GM11168 (cell line): ENCODE measurements at regions not wholly inside any gene's neighbourhood (a gene's known extent, or its start where the extent isn't known, plus 50 kb on each side); places are given as distances from the start of the nearest gene placed in this dataset.
"Not testable (repeated sequence)": the region's sequence is repeated elsewhere in the genome, so short reads cannot be mapped to it uniquely, and the experiment has no call there.

Source experiments
- in situ Hi-C: fragments of 300-500 bp; cut with MboI; formaldehyde crosslinking; loops from one replicate; pipeline ENCODE4 v1.12.0; 2022; ENCODE audit warnings: low sequenced_read_pairs; ENCODE audit not compliant: unreplicated experiment

DNA sequence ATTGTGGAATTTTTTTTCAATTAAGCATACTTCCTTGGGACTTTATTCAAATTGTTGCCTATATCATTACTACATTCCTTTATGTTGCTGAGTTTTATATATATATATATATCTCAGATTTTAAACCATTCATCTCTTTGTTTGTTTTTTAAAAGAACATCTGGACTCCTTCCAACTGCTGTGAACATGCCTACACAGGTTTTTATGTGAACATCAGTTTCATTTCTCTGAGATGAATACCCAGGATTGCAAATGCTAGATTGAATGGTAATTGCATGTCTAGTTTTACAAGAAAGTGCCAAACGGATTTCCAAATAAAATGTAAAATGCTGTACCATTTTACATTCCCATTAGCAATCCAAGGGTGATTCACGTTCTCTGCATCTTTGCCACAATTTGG, 1289.3 kb downstream of the HACE1 start:
- in situ Hi-C loops: no loop called here

DNA sequence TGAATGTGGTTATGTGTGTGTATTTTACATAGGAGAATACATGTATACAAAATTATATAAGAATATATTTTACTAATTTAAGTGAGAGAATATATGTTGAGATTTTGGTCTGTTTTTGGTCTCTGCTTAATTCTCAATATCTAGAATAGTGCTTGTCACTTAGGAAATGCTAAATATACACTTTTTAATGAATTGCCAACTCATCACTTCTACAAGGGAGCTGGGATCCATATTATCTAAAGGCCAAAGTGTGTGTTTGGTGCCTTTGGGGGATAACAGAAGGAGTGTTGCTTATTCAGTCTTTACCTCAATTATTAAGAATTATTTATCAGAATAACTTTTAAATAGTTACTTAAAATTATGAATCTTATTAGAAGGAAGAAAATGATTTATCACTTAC, 1304.8 kb downstream of the HACE1 start:
- in situ Hi-C loops: no loop called here

DNA sequence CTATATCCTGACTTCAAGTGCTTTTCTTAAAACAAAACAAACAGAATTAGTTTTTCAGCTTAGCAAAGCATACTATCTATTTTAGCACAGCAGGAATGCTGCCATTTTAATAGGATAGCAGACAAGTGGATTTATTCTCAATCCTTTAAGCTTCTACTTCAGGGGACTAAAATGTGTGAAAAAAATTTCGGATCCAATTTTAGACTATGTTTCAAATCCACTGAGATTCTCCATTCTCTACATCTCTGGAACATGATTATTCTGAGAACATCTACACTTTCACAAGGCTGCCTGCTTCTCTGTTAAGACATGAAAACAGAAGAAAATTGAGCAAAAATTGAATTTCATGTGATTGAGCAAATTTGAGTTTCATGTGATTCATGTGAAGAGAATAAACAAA, 1321.3 kb downstream of the HACE1 start:
- in situ Hi-C loops: no loop called here

DNA sequence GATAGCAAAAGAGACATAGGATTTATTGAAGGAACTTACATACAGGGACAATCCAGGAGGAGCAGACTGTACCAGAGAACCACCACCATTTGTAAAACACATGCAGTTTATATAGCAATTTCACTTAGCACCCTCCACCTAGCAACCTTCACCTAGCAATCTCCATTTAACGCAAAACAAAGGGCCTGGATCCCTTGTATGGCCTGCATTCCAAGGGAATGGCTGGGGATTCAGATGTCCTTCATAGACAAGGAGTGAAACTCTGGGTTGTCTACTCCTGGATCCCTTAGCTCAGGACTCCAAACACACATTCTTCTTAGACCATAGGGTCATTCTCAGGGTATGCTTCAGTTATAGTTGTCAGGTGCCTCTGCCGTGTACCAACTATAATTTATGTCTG, 1324.9 kb downstream of the HACE1 start:
- in situ Hi-C loops: no loop called here

DNA sequence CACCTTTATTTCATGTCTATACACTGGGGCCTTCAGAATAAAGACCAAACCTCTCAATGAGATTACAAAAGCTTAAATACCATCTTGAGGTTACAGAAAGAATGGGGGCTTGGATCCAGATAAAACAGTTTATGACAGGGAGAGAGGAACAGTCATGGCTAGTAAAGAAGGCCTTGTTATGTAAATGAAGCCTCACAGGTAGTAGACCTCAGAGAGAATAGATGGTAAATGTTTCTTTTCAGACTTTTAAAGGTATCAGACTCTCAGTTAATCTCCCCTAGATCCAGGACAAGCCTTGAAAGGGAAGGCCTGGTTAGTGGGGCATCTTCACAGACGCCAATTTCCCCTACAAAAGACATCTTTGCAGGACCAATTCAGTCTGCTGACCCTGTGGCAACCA, 1325.6 kb downstream of the HACE1 start:
- in situ Hi-C loops: no loop called here

DNA sequence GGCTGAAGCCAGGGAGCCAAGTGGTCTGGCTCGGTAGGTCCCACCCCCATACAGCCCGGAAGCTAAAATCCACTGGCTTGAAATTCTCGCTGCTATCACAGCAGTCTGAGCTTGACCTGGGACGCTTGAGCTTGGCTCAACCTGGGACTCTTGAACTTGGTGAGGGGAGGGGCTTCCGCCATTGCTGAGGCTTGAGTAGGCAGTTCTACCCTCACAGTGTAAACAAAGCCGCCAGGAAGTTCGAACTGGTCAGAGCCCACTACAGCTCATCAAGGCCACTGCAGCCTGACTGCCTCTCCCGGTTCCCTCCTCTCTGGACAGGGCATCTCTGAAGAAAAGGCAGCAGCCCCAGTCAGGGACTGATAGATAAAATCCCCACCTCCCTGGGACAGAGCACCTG, 1337.7 kb downstream of the HACE1 start:
- in situ Hi-C loops: no loop called here

DNA sequence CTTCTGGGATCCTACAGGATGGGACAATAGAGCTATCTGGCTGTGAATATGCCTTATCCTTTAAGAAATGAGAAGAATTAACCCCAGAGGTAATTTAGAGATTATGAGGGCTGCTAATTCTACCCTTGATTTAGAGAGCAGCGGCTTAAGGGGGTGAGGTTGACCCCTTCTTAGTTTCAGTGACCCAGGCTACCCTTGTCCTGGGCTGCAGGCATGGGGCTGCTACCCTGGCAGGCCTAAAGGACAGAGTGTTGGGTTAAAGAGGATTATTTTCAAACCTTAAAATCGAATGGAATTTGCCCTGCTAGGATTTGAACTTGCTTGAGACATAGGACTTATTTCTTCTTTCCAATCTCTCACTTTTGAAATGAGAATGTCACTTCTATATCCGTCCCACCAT, 1343.4 kb downstream of the HACE1 start:
- in situ Hi-C loops: no loop called here

DNA sequence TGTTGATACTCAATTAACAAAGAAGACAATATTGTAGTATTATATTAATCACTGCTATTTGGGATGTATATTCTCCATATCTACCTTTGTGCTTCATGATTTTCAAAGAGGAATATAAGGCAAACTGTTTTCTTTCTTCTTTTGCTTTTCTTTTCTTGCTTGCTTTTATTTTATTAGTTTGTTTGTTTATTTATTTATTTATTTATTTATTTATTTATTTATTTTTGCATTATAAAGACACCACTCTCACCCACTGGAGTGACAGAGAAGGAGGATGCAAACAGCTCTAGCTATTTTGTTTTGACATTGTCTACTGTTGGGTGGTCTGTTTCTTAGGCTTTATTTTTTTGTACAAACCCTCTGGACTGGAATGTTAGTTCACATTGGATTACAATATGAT, 1352.7 kb downstream of the HACE1 start:
- in situ Hi-C loops: no loop called here

DNA sequence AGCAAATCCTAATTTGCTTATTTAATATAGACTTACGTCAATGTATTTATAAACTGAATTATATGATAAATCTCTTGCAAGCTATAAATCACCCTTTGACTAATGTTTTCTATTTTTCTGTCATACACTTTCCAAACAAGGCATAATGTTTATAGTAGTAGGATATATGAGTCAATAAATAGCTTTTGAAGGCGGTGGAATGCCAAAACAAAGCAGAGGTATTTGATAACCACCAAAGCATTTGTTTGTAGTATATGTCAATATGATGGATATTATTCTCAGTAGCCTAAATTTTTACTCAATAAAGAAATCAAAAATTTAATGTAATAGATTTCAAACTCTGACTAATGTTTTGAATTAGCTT, 1354.6 kb downstream of the HACE1 start:
- in situ Hi-C loops: no loop called here

DNA sequence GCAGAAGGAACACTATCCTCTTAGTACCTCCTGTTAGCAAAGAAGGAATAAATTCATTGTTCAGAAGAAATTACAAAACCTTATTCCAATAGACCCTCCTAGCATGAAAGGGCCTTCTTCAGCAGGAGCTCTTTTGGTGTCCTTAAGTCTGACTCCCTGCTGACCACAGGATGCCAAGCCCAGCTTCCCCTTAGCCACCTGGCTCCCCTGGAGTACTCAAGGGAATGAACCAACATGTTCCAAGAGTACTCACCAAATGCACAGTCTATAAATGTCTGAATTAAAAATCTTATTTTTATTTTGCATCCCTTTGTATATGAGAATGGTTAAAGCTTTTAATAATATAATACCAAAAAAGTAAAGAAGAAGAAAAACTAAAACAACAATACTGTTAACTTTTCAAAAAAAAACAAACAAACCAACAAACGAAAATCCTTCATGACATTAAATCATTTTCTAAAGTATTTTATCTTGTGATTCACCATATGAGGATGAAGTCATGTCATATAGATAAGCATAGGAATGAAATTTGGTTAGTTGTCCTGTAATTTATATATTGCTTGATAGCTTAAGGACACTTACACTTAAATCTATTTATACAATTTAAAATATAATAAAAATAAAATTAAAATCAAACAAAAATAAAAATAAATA, 1355.1 kb downstream of the HACE1 start:
- in situ Hi-C loops: no loop called here

DNA sequence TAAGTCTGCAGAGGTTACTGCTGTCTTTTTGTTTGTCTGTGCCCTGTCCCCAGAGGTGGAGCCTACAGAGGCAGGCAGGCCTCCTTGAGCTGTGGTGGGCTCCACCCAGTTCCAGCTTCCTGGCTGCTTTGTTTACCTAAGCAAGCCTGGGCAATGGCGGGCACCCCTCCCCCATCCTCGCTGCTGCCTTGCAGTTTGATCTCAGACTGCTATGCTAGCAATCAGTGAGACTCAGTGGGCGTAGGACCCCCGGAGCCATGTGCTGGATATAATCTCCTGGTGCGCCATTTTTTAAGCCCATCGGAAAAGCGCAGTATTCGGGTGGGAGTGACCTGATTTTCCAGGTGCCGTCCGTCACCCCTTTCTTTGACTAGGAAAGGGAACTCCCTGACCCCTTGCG, 1363.1 kb downstream of the HACE1 start:
- in situ Hi-C loops: not testable (repeated sequence)

DNA sequence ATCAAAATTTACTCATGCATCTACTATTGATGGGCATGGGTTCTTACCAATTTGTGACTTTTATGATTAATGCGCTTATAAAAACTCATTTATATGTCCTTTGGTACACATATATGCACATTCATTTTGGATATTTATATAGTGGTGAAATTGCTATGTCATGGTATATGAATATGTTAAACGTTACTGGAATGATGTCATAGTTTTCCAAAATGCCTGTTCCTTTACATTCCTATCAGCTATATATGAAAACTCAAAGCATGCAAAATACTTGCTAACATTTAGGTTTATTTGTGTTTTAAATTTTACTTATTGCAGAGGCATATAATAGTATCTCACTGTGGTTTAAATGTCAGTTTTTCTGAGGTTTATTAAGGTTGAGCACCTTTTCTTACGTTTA, 1403.1 kb downstream of the HACE1 start:
- in situ Hi-C loops: no loop called here

DNA sequence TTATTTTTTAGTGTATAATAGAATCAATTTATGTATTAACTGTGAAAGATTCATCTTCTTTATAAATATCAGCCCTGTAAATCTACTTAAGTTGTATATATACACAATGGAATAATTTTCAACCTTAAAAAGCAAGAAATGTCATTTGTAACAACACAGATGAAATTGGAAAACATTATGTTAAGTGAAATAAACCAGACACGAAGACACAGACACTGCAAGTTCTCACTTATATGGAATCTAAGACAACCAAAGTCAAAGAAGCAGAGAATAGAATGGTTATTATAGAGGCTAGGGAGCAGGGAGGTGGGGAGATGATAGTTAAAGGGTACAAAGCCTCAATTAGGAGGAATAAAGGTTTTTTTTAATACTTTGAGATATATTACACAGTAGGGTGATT, 1404.4 kb downstream of the HACE1 start:
- in situ Hi-C loops: no loop called here

DNA sequence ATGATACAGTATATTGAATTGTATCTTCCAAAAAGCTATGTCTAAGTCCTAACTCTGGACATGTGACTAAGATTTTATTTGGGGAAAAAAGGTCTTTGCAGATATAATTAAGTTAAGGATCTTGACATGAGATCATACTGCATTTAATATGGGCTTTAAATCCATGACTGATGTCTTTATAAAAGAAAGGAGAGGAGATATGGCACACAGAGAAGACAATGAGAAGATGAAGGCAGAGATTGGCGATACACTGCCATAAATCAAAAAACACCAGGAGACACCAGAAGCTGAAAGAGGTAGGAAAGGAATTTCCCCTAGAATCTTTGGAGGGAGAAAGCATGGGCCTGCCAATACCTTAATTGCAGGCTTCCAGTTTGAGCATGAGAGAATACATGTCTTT, 1450.2 kb downstream of the HACE1 start:
- in situ Hi-C loops: no loop called here

DNA sequence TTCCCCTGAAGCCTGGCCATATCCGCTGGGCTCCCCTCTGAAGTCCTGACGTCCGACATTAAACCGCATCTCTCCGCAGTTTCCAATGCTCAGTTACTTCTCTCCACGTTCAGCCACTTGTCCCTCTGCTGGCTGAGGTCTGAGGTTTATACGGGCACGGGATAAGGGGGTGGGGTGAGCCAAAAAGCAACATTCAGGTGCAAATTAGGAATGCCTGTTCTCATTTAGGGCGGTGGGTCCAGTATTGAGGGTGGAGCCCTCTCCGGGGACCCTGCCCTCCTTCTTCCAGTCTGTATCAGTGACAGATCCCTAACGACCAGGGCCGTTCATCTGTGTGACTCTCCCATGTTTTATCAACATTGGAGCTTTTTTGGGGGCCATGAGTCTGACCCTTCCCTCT, 1454.4 kb downstream of the HACE1 start:
- in situ Hi-C loops: no loop called here

DNA sequence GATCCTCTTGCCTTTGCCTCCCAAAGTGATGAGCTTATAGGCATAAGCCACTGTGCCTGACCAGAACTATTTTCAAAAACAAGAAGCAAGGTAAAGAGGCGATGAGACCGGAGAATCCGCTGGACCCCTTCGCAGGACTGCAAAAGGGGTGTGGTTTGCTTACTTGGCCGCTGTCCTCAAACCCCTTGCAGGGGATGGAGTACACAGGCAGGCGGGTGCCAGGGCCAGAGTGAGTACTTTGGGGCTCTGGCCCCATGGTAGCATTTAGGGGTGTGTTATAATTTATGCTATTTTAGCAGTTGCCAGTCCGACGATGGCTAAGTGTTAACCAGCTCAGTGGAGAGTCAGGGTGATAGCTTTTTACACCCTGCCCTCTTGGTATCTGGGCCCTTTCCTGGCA, 1454.9 kb downstream of the HACE1 start:
- in situ Hi-C loops: no loop called here

DNA sequence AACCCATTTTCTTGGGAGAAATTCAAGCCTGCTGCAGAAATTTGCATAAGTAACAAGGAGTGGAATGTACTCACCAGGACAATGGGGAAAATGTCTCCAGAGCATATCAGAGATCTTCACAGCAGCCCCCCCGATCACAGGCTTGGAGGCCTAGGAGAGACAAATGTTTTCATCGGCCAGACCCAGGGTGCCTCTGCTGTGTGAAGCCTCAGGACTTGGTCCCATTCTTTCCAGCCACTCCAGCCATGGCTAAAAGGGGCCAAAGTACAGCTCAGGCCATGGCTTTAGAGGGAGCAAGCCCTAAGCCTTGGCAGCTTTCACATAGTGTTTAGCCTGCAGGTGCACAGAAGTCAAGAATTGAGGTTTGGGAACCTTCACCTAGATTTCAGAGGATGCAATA, 1463.0 kb downstream of the HACE1 start:
- in situ Hi-C loops: no loop called here

DNA sequence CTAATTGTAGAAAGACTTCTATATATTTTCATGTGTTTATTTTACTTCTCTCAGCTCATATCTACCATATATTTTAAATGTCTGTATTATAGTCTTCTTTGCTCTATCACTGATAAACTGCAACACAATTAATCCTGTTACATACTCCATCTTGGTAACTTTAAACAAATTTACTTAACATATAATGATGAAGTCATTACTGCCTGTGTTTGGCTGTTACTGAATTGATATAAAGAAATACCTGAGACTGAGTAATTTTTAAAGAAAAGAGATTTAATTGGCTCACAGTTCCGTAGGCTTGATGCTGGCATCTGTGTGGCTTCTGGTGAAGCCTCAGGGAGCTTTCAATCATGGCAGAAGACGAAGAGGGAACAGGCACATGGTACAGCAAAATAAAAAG, 1480.4 kb downstream of the HACE1 start:
- in situ Hi-C loops: no loop called here

DNA sequence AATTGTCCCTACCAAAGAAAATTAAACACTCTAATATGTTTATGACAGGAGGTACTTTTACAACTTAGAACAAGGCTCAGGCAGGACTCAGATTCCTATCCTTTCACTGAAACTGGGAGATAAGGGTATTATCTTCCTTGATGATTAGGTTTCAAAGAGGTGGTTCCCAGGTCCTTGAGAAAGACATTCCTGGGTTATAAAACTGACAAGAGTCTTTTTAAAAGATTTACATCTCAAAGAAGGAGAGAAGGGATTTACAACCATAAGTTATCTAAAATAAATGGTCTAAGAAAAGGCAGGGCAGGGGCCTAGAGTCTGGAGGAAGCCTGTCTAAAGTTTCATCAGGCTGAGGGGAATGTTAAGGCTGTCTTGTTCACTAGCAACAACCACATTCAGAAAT, 1492.5 kb downstream of the HACE1 start:
- in situ Hi-C loops: no loop called here

DNA sequence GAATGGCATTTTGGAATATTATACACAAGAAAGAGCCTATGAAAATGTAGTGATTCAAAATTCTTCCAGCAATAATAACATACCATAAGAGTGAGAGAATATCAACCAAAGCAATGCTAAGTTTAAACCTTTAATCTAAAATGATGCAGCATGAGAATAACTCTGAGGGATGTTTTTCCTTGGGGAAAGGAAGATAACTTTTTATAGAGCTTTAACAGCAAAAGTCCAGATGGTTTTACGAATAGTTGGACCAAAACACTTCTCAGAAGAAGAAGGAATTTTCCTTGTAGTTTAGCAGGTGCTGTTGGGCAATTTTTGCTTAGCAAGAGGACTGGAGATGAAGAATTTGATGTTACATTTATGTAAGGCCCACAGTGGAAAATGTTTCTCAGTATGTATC, 1503.2 kb downstream of the HACE1 start:
- in situ Hi-C loops: no loop called here

DNA sequence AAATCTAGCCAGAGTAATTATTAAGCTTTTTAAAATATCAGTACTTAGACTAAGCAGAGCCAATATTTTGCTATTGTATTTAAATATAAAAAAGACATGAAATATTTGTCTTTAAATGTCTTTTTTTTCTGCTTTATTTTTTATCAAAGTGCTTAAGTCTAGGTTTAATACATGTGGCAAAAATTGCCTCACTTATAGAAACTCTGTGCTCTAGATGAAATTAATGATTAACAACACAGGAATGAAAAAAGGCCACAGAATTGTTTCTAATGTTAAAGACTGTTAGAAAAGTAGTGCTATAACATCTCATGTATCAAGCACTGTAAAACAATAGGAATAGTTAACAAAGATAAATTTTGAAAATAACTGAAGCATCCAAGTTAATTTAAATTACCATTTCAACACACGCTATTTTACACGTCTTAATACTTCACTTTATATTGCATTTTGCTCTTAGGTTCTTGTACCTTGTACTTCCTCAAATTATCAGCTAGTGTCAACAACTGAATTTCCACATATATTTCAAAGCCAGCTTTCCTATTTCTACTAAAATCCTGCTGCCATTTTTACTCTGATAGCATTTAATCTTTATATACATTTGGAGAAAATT, 1515.1 kb downstream of the HACE1 start:
- in situ Hi-C loops: no loop called here

DNA sequence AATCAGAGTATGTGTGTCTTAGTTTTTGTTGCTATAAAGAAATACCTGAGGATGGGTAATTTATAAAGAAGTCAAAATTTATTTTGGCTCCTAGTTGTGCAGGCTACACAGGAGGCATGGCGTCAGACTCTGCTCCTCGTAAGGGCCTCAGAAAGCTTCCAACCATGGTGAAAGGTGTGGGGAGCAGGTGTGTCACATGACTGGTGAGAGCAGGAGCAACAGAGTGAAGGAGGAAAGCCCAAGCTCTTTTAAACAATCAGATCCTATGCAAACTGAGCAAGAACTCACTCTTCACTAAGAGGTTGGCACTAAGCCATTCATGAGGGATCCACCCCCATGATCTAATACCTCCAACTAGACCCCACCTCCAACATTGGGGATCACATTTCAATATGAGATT, 1524.3 kb downstream of the HACE1 start:
- in situ Hi-C loops: no loop called here
